ENCODE measurements at regions not wholly inside any gene's neighbourhood (a gene's known extent, or its start where the extent isn't known, plus 50 kb on each side); places are given as distances from the start of the nearest gene placed in this dataset.

GRCh38 chr10:130652544-130652943 is 516.4 kb downstream of the GLRX3 start:
- no peak for DNase-seq (ENCODE audit: low read depth)
- Histone ChIP-seq H3K27me3 (ENCODE audit: control insufficient read depth, insufficient read depth, low read length) (no peaks in the 10 kb centered on the region), H3K36me3 (ENCODE audit: control insufficient read depth, insufficient read depth, low read length) (no peaks in the 10 kb centered on the region), H3K4me3 (ENCODE audit: low read depth, low read length) (no peak overlapping the region)
- no peak for TF ChIP-seq CTCF (IDR thresholded peaks at IDR 0.05; ENCODE audit: insufficient read depth, low read length, poor library complexity, severe bottlenecking)

- Histone ChIP-seq H3K27me3 (ENCODE audit: control insufficient read depth, insufficient read depth, low read length) (no peaks in the 10 kb centered on the region), H3K4me3 (ENCODE audit: low read depth, low read length) (no peak overlapping the region)
- TF ChIP-seq CTCF (IDR thresholded peaks at IDR 0.05; ENCODE audit: insufficient read depth, low read length, poor library complexity, severe bottlenecking), result no peak
Measured at GRCh38 chr10:130652964-130653578, 516.9 kb downstream of the GLRX3 start.

GRCh38 chr10:130654726-130655125 is 518.5 kb downstream of the GLRX3 start:
- TF ChIP-seq CTCF (IDR thresholded peaks at IDR 0.05; ENCODE audit: insufficient read depth, low read length, poor library complexity, severe bottlenecking), result no peak
- Histone ChIP-seq H3K4me3 (ENCODE audit: low read depth, low read length) (no peak overlapping the region), H3K36me3 (ENCODE audit: control insufficient read depth, insufficient read depth, low read length) (no peaks in the 10 kb centered on the region), H3K27me3 (ENCODE audit: control insufficient read depth, insufficient read depth, low read length) (no peaks in the 10 kb centered on the region)
- DNase-seq (ENCODE audit: low read depth), result no peak

More at GRCh38 chr10:130652964-130653578, 516.9 kb downstream of the GLRX3 start:
- H3K36me3 ChIP-seq (ENCODE audit: control insufficient read depth, insufficient read depth, low read length), result no peaks in the 10 kb centered on the region
- no peak for DNase-seq (ENCODE audit: low read depth)

GRCh38 chr10:130655313-130656186 is 519.4 kb downstream of the GLRX3 start:
- H3K4me3 ChIP-seq (ENCODE audit: low read depth, low read length), result no peak overlapping the region
- H3K27me3 ChIP-seq (ENCODE audit: control insufficient read depth, insufficient read depth, low read length), result no peaks in the 10 kb centered on the region
- no peak for DNase-seq (ENCODE audit: low read depth)
- no peaks in the 10 kb centered on the region for H3K36me3 ChIP-seq (ENCODE audit: control insufficient read depth, insufficient read depth, low read length)
- no peak for TF ChIP-seq CTCF (IDR thresholded peaks at IDR 0.05; ENCODE audit: insufficient read depth, low read length, poor library complexity, severe bottlenecking)

GRCh38 chr10:130656187-130656575 is 520.0 kb downstream of the GLRX3 start:
- TF ChIP-seq CTCF (IDR thresholded peaks at IDR 0.05; ENCODE audit: insufficient read depth, low read length, poor library complexity, severe bottlenecking), result no peak
- no peak for DNase-seq (ENCODE audit: low read depth)
- H3K4me3 ChIP-seq (ENCODE audit: low read depth, low read length), result no peak overlapping the region
- H3K27me3 ChIP-seq (ENCODE audit: control insufficient read depth, insufficient read depth, low read length), result no peaks in the 10 kb centered on the region
- H3K36me3 ChIP-seq (ENCODE audit: control insufficient read depth, insufficient read depth, low read length), result no peaks in the 10 kb centered on the region
